ENCODE measurements at regions not wholly inside any gene's neighbourhood (a gene's known extent, or its start where the extent isn't known, plus 50 kb on each side); places are given as distances from the start of the nearest gene placed in this dataset.

GRCh38 chr2:12341920-12342319 is 374.8 kb upstream of the TRIB2 start:
- Mint-ChIP-seq H3K4me3 (no peak overlapping the region), H3K4me1 (peaks cover 0 to 3% (median 0%) of the 10 kb centered on the region in 4 donors), H3K27me3 (no peaks in the 10 kb centered on the region), H3K36me3 (no peaks in the 10 kb centered on the region), H3K27ac (no peak overlapping the region), H3K9me3 (peaks cover 0 to 6% (median 0%) of the 10 kb centered on the region in 8 donors)
- Histone ChIP-seq H3K9me3 (ENCODE audit: control insufficient read depth in 1 of 2, low read length in 2 of 2) (no peaks in the 10 kb centered on the region), H3K27me3 (ENCODE audit: insufficient read depth, low read length) (no peaks in the 10 kb centered on the region), H3K4me3 (ENCODE audit: low read length in 2 of 2) (no peak overlapping the region), H3K36me3 (ENCODE audit: insufficient read depth, low read length) (no peaks in the 10 kb centered on the region), H3K4me1 (ENCODE audit: insufficient read depth, low read length) (no peaks in the 10 kb centered on the region), H3K27ac (ENCODE audit: low read depth, low read length) (no peak overlapping the region)
- POLR2A ChIA-PET (ENCODE audit: partially characterized antibody) = no interaction called here
- intact Hi-C loops (cut with micrococcal nuclease) = no loop called here
- CTCF ChIA-PET (ENCODE audit: partially characterized antibody) = no interaction called here
- no peak for DNase-seq

GRCh38 chr2:12343141-12343540 is 373.6 kb upstream of the TRIB2 start:
- Histone ChIP-seq H3K4me3 (ENCODE audit: low read length in 2 of 2) (no peak overlapping the region), H3K36me3 (ENCODE audit: insufficient read depth, low read length) (no peaks in the 10 kb centered on the region), H3K9me3 (ENCODE audit: control insufficient read depth in 1 of 2, low read length in 2 of 2) (no peaks in the 10 kb centered on the region), H3K27me3 (ENCODE audit: insufficient read depth, low read length) (no peaks in the 10 kb centered on the region), H3K4me1 (ENCODE audit: insufficient read depth, low read length) (no peaks in the 10 kb centered on the region), H3K27ac (ENCODE audit: low read depth, low read length) (no peak overlapping the region)
- Mint-ChIP-seq H3K27me3 (no peaks in the 10 kb centered on the region), H3K9me3 (peaks cover 0 to 6% (median under 1%) of the 10 kb centered on the region in 8 donors), H3K4me1 (no peaks in the 10 kb centered on the region), H3K4me3 (no peak overlapping the region), H3K36me3 (no peaks in the 10 kb centered on the region), H3K27ac (no peak overlapping the region)
- POLR2A ChIA-PET (ENCODE audit: partially characterized antibody) = no interaction called here
- CTCF ChIA-PET (ENCODE audit: partially characterized antibody) = interaction anchor here (1.0 kb wide), 1 partner anchor 263 kb away, joined by 4 read pairs; no protein-coding TSS in a partner anchor
- no peak for DNase-seq
- intact Hi-C loops (cut with micrococcal nuclease) = no loop called here

DNA sequence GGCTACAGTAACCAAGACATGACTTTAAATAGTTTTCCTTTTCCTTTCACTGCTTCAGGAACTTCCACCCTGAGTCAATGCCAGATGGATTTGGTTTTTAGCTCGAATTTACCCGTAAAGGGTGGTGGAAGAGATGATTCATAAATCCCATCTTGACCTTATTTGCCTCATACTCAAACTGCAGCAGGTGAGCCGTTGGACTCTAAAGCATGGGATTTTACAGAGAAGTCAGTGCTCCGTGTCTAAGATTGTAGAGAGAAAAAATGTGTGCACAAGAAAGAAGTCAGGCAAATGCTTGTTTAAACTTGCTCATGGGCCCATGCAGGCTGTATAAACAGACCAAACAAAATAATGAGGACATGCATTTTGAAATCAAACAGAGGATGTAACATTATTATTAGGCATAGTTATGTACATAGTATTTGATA is 369.7 kb upstream of the TRIB2 start:
- no peaks in the 10 kb centered on the region for H3K36me3 ChIP-seq (ENCODE audit: insufficient read depth, low read length)
- no peak for DNase-seq
- Mint-ChIP-seq H3K4me3 (no peak overlapping the region), H3K27ac (no peak overlapping the region), H3K27me3 (no peaks in the 10 kb centered on the region), H3K9me3 (peaks cover 0 to 6% (median under 1%) of the 10 kb centered on the region in 8 donors), H3K36me3 (no peaks in the 10 kb centered on the region), H3K4me1 (no peaks in the 10 kb centered on the region)
- CTCF ChIA-PET (ENCODE audit: partially characterized antibody) = no interaction called here
- POLR2A ChIA-PET (ENCODE audit: partially characterized antibody) = no interaction called here
- no peaks in the 10 kb centered on the region for H3K9me3 ChIP-seq (ENCODE audit: control insufficient read depth in 1 of 2, low read length in 2 of 2)
- H3K27ac ChIP-seq (ENCODE audit: low read depth, low read length) = no peak overlapping the region
- no peak overlapping the region for H3K4me3 ChIP-seq (ENCODE audit: low read length in 2 of 2)
- H3K27me3 ChIP-seq (ENCODE audit: insufficient read depth, low read length) = no peaks in the 10 kb centered on the region
- no peaks in the 10 kb centered on the region for H3K4me1 ChIP-seq (ENCODE audit: insufficient read depth, low read length)
- intact Hi-C loops (cut with micrococcal nuclease) = no loop called here

- H3K27me3 Mint-ChIP-seq = no peaks in the 10 kb centered on the region
- no peaks in the 10 kb centered on the region for H3K4me1 ChIP-seq (ENCODE audit: insufficient read depth, low read length)
- H3K36me3 ChIP-seq (ENCODE audit: insufficient read depth, low read length) = no peaks in the 10 kb centered on the region
- no peaks in the 10 kb centered on the region for H3K9me3 ChIP-seq (ENCODE audit: control insufficient read depth in 1 of 2, low read length in 2 of 2)
- no peaks in the 10 kb centered on the region for H3K36me3 Mint-ChIP-seq
- no peak overlapping the region for H3K27ac Mint-ChIP-seq
- H3K4me3 ChIP-seq (ENCODE audit: low read length in 2 of 2) = no peak overlapping the region
- H3K4me1 Mint-ChIP-seq = no peaks in the 10 kb centered on the region
- H3K9me3 Mint-ChIP-seq = peaks cover 0 to 4% (median 0%) of the 10 kb centered on the region in 8 donors
- ChIA-PET POLR2A (ENCODE audit: partially characterized antibody) (no interaction called here), CTCF (ENCODE audit: partially characterized antibody) (no interaction called here)
- H3K27me3 ChIP-seq (ENCODE audit: insufficient read depth, low read length) = no peaks in the 10 kb centered on the region
- no peak overlapping the region for H3K4me3 Mint-ChIP-seq
- no peak for DNase-seq
- no peak overlapping the region for H3K27ac ChIP-seq (ENCODE audit: low read depth, low read length)
- intact Hi-C loops (cut with micrococcal nuclease) = no loop called here
Observed at GRCh38 chr2:12348216-12348615, 368.5 kb upstream of the TRIB2 start.

DNA sequence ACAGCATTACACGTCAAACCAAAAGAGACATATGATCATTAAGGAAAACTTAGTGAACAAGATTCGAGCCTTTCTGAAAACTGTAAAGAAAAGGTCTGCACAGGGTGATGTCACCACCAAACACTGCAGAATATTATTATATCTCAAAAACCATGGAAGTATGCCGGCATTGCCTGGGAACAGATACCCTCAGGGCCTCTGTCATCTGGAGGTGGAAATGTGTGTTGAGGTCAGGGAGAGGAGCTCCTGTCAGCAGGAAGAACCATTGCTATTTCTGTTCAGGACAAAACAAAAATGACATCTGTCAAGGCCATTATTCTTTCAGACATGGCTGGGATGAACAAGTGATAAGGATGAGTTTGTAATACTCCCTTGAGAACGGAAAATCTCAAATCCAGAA is 365.9 kb upstream of the TRIB2 start:
- H3K9me3 Mint-ChIP-seq = peaks cover 0 to 8% (median under 1%) of the 10 kb centered on the region in 8 donors
- H3K27ac ChIP-seq (ENCODE audit: low read depth, low read length) = no peak overlapping the region
- no peaks in the 10 kb centered on the region for H3K36me3 ChIP-seq (ENCODE audit: insufficient read depth, low read length)
- no peaks in the 10 kb centered on the region for H3K27me3 ChIP-seq (ENCODE audit: insufficient read depth, low read length)
- H3K4me1 ChIP-seq (ENCODE audit: insufficient read depth, low read length) = no peaks in the 10 kb centered on the region
- H3K4me3 Mint-ChIP-seq = no peak overlapping the region
- H3K27me3 Mint-ChIP-seq = peaks cover 0 to 1% of the 10 kb centered on the region in 2 donors
- H3K27ac Mint-ChIP-seq = no peak overlapping the region
- intact Hi-C loops (cut with micrococcal nuclease) = no loop called here
- H3K36me3 Mint-ChIP-seq = no peaks in the 10 kb centered on the region
- H3K9me3 ChIP-seq (ENCODE audit: control insufficient read depth in 1 of 2, low read length in 2 of 2) = no peaks in the 10 kb centered on the region
- ChIA-PET POLR2A (ENCODE audit: partially characterized antibody) (interaction anchor here (0.7 kb wide), 1 partner anchor 31 kb away, joined by 3 read pairs; no protein-coding TSS in a partner anchor), CTCF (ENCODE audit: partially characterized antibody) (no interaction called here)
- no peak overlapping the region for H3K4me3 ChIP-seq (ENCODE audit: low read length in 2 of 2)
- no peaks in the 10 kb centered on the region for H3K4me1 Mint-ChIP-seq
- no peak for DNase-seq

GRCh38 chr2:12352889-12353288 is 363.8 kb upstream of the TRIB2 start:
- no peak overlapping the region for H3K4me3 Mint-ChIP-seq
- no peak overlapping the region for H3K4me3 ChIP-seq (ENCODE audit: low read length in 2 of 2)
- no peaks in the 10 kb centered on the region for H3K27me3 ChIP-seq (ENCODE audit: insufficient read depth, low read length)
- no peaks in the 10 kb centered on the region for H3K9me3 ChIP-seq (ENCODE audit: control insufficient read depth in 1 of 2, low read length in 2 of 2)
- H3K9me3 Mint-ChIP-seq = peaks cover 0 to 8% (median under 1%) of the 10 kb centered on the region in 8 donors
- H3K4me1 Mint-ChIP-seq = no peaks in the 10 kb centered on the region
- POLR2A ChIA-PET (ENCODE audit: partially characterized antibody) = no interaction called here
- H3K27me3 Mint-ChIP-seq = peaks cover 0 to 1% of the 10 kb centered on the region in 2 donors
- DNase-seq = no peak
- intact Hi-C loops (cut with micrococcal nuclease) = no loop called here
- CTCF ChIA-PET (ENCODE audit: partially characterized antibody) = no interaction called here
- H3K4me1 ChIP-seq (ENCODE audit: insufficient read depth, low read length) = no peaks in the 10 kb centered on the region
- H3K36me3 Mint-ChIP-seq = no peaks in the 10 kb centered on the region
- no peaks in the 10 kb centered on the region for H3K36me3 ChIP-seq (ENCODE audit: insufficient read depth, low read length)
- H3K27ac ChIP-seq (ENCODE audit: low read depth, low read length) = no peak overlapping the region
- no peak overlapping the region for H3K27ac Mint-ChIP-seq

- Histone ChIP-seq H3K4me3 (ENCODE audit: low read length in 2 of 2) (no peak overlapping the region), H3K36me3 (ENCODE audit: insufficient read depth, low read length) (no peaks in the 10 kb centered on the region), H3K9me3 (ENCODE audit: control insufficient read depth in 1 of 2, low read length in 2 of 2) (no peaks in the 10 kb centered on the region), H3K27me3 (ENCODE audit: insufficient read depth, low read length) (no peaks in the 10 kb centered on the region), H3K4me1 (ENCODE audit: insufficient read depth, low read length) (no peaks in the 10 kb centered on the region), H3K27ac (ENCODE audit: low read depth, low read length) (no peak overlapping the region)
- no peak for DNase-seq
- H3K4me1 Mint-ChIP-seq = peaks cover 0 to 5% (median 0%) of the 10 kb centered on the region in 4 donors
- ChIA-PET POLR2A (ENCODE audit: partially characterized antibody) (no interaction called here), CTCF (ENCODE audit: partially characterized antibody) (no interaction called here)
- no peak overlapping the region for H3K4me3 Mint-ChIP-seq
- H3K36me3 Mint-ChIP-seq = peaks cover 0 to 1% of the 10 kb centered on the region in 2 donors
- intact Hi-C loops (cut with micrococcal nuclease) = no loop called here
- H3K27ac Mint-ChIP-seq = no peak overlapping the region
- peaks cover 0 to 15% (median 2%) of the 10 kb centered on the region in 8 donors for H3K9me3 Mint-ChIP-seq
- no peaks in the 10 kb centered on the region for H3K27me3 Mint-ChIP-seq
Observed at GRCh38 chr2:12361506-12361905, 355.2 kb upstream of the TRIB2 start.

GRCh38 chr2:12363138-12363537 is 353.6 kb upstream of the TRIB2 start:
- no peak overlapping the region for H3K4me3 Mint-ChIP-seq
- no peaks in the 10 kb centered on the region for H3K9me3 ChIP-seq (ENCODE audit: control insufficient read depth in 1 of 2, low read length in 2 of 2)
- no peaks in the 10 kb centered on the region for H3K4me1 ChIP-seq (ENCODE audit: insufficient read depth, low read length)
- H3K27me3 ChIP-seq (ENCODE audit: insufficient read depth, low read length) = no peaks in the 10 kb centered on the region
- DNase-seq = no peak
- no peaks in the 10 kb centered on the region for H3K27me3 Mint-ChIP-seq
- peaks cover 0 to 5% (median 0%) of the 10 kb centered on the region in 4 donors for H3K4me1 Mint-ChIP-seq
- no peaks in the 10 kb centered on the region for H3K36me3 ChIP-seq (ENCODE audit: insufficient read depth, low read length)
- H3K27ac Mint-ChIP-seq = peak overlapping the region in 1 of 7 donors; percentile 45
- H3K36me3 Mint-ChIP-seq = peaks cover 2 to 7% of the 10 kb centered on the region in 2 donors
- no peak overlapping the region for H3K27ac ChIP-seq (ENCODE audit: low read depth, low read length)
- H3K9me3 Mint-ChIP-seq = peaks cover 0 to 21% (median 3%) of the 10 kb centered on the region in 8 donors
- CTCF ChIA-PET (ENCODE audit: partially characterized antibody) = no interaction called here
- no peak overlapping the region for H3K4me3 ChIP-seq (ENCODE audit: low read length in 2 of 2)
- POLR2A ChIA-PET (ENCODE audit: partially characterized antibody) = no interaction called here
- intact Hi-C loops (cut with micrococcal nuclease) = no loop called here

Data from CD4-positive, alpha-beta memory T cell (primary cell).